GM11168 (cell line): ENCODE measurements at regions not wholly inside any gene's neighbourhood (a gene's known extent, or its start where the extent isn't known, plus 50 kb on each side); places are given as distances from the start of the nearest gene placed in this dataset.

Source experiments
- in situ Hi-C: fragments of 300-500 bp; cut with MboI; formaldehyde crosslinking; loops from one replicate; pipeline ENCODE4 v1.12.0; 2022; ENCODE audit warnings: low sequenced_read_pairs; ENCODE audit not compliant: unreplicated experiment

GRCh38 chr4:135605076-135605475 lies 1403.5 kb upstream of the PABPC4L start:
- in situ Hi-C loops: no loop called here

- in situ Hi-C loops: no loop called here
Observed at GRCh38 chr4:135604531-135604930, 1402.9 kb upstream of the PABPC4L start.

GRCh38 chr4:135601351-135601750 lies 1399.8 kb upstream of the PABPC4L start:
- in situ Hi-C loops: no loop called here

- in situ Hi-C loops: no loop called here
Observed at GRCh38 chr4:135598151-135598550, 1396.6 kb upstream of the PABPC4L start.

GRCh38 chr4:135594521-135594920 lies 1392.9 kb upstream of the PABPC4L start:
- in situ Hi-C loops: no loop called here

GRCh38 chr4:135575041-135575440 lies 1373.5 kb upstream of the PABPC4L start:
- in situ Hi-C loops: loop anchor here (10.0 kb wide), 1 partner anchor 70 kb away; no protein-coding TSS in a partner anchor

GRCh38 chr4:135573251-135573650 lies 1371.7 kb upstream of the PABPC4L start:
- in situ Hi-C loops: loop anchor here (10.0 kb wide), 1 partner anchor 68 kb away; no protein-coding TSS in a partner anchor

- in situ Hi-C loops: no loop called here
Observed at GRCh38 chr4:135564090-135564489, 1362.5 kb upstream of the PABPC4L start.

- in situ Hi-C loops: no loop called here
Observed at GRCh38 chr4:135553213-135553612, 1351.6 kb upstream of the PABPC4L start.

GRCh38 chr4:135552131-135552530 lies 1350.5 kb upstream of the PABPC4L start:
- in situ Hi-C loops: no loop called here

GRCh38 chr4:135548711-135549110 lies 1347.1 kb upstream of the PABPC4L start:
- in situ Hi-C loops: no loop called here

GRCh38 chr4:135545616-135546317 lies 1344.2 kb upstream of the PABPC4L start:
- in situ Hi-C loops: no loop called here

GRCh38 chr4:135538698-135539097 lies 1337.1 kb upstream of the PABPC4L start:
- in situ Hi-C loops: no loop called here

- in situ Hi-C loops: no loop called here
Observed at GRCh38 chr4:135533053-135533452, 1331.5 kb upstream of the PABPC4L start.

- in situ Hi-C loops: no loop called here
Observed at GRCh38 chr4:135532132-135532531, 1330.5 kb upstream of the PABPC4L start.

GRCh38 chr4:135515295-135515694 lies 1313.7 kb upstream of the PABPC4L start:
- in situ Hi-C loops: no loop called here

- in situ Hi-C loops: no loop called here
Observed at GRCh38 chr4:135510582-135510981, 1309.0 kb upstream of the PABPC4L start.

- in situ Hi-C loops: loop anchor here (10.0 kb wide), 1 partner anchor 67 kb away; no protein-coding TSS in a partner anchor
Observed at GRCh38 chr4:135508006-135508714, 1306.6 kb upstream of the PABPC4L start.

GRCh38 chr4:135497563-135498152 lies 1296.1 kb upstream of the PABPC4L start:
- in situ Hi-C loops: no loop called here

GRCh38 chr4:135492439-135492838 lies 1290.8 kb upstream of the PABPC4L start:
- in situ Hi-C loops: no loop called here

GRCh38 chr4:135485371-135485770 lies 1283.8 kb upstream of the PABPC4L start:
- in situ Hi-C loops: no loop called here
